Testis (tissue), 2 donors: ENCODE measurements at regions not wholly inside any gene's neighbourhood (a gene's known extent, or its start where the extent isn't known, plus 50 kb on each side); places are given as distances from the start of the nearest gene placed in this dataset.

Experiments used
- POLR2A ChIP-seq: fragments of 450-650 bp; IDR thresholded peaks from one replicate; pipeline ENCODE4 v1.6.1; 2017; ENCODE audit warnings: antibody characterized with exemption, mild to moderate bottlenecking, moderate library complexity
- TF ChIP-seq, protein P1 (sequence below), 3 experiments: fragments of 450-650 bp in 2 of 3; fragments of 200-600 bp in 1 of 3; sonication (generic) in 1 of 3; IDR thresholded peaks; one replicate each; pipeline ENCODE4 v1.5.1; 2016 to 2019; ENCODE audit warnings: antibody characterized with exemption in 3 of 3, mild to moderate bottlenecking in 2 of 3, moderate library complexity in 1 of 3

DNA sequence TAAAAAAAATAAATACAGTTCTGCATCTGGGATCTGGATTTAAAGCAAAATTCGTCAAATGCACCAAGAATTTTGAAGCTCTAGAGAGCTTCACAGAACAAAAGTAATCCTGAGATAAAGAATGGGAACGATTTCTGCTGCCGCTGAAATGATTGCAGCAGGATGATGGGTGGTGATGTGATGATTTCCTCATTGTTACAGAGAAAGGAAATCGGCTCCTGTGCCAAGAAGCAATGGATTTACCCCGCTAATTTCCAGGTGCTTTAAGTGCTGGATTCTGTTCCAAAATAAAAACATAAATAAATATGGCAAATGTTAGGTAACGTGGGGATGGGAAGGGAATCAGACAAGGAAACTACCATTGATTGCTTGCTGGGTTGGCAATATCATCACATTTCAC is 1067.9 kb upstream of the MAP3K7 start:
- TF ChIP-seq, protein P1, sequence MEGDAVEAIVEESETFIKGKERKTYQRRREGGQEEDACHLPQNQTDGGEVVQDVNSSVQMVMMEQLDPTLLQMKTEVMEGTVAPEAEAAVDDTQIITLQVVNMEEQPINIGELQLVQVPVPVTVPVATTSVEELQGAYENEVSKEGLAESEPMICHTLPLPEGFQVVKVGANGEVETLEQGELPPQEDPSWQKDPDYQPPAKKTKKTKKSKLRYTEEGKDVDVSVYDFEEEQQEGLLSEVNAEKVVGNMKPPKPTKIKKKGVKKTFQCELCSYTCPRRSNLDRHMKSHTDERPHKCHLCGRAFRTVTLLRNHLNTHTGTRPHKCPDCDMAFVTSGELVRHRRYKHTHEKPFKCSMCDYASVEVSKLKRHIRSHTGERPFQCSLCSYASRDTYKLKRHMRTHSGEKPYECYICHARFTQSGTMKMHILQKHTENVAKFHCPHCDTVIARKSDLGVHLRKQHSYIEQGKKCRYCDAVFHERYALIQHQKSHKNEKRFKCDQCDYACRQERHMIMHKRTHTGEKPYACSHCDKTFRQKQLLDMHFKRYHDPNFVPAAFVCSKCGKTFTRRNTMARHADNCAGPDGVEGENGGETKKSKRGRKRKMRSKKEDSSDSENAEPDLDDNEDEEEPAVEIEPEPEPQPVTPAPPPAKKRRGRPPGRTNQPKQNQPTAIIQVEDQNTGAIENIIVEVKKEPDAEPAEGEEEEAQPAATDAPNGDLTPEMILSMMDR (IDR thresholded peaks at IDR 0.05) = no peak
- no peak for TF ChIP-seq POLR2A
